GF-D8 (cell line): ENCODE measurements at regions not wholly inside any gene's neighbourhood (a gene's known extent, or its start where the extent isn't known, plus 50 kb on each side); places are given as distances from the start of the nearest gene placed in this dataset.

ENCODE experiments used
- DNase-seq: peaks from one replicate; lab custom pipeline; 2025; lab: John Stamatoyannopoulos, UW

DNA sequence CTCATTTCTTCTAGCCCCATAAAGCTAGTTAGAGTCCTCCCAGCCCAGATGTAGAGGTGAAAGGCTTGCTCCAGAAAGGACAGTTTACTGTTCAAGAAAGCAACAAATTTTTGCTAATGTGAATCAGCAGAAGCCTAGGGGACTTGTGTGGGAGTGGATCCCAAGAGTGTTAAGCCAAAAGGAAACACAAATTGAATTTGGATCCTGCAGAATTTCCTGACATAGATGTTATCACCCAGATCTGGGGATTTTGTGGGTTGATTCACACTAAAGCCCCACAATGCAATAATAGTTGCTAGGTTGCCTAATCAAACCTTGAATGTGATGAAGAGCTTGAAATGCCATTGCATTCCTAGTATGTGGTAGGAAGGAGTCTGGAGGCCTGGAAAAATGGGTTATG lies 135.2 kb upstream of the HS3ST3A1 start:
- no peak for DNase-seq

DNA sequence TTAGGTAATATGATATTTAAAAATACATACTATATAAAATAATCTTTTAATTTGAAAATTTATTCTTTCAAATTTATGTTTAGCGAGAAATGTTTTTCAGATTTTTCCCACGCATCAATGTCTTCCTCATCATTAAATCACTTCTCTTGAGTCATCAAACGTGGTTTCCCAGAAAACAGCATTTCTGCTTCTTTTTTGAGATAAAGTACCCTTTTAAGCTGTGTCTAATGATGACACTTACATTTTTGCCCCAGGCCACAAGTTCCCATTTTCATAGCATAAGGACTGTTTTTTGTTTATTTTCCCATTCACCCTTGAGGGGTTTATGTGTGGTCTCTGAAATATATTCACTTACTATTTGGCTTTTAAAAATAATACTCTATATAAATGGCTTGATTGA lies 139.0 kb upstream of the HS3ST3A1 start:
- DNase-seq = no peak

DNA sequence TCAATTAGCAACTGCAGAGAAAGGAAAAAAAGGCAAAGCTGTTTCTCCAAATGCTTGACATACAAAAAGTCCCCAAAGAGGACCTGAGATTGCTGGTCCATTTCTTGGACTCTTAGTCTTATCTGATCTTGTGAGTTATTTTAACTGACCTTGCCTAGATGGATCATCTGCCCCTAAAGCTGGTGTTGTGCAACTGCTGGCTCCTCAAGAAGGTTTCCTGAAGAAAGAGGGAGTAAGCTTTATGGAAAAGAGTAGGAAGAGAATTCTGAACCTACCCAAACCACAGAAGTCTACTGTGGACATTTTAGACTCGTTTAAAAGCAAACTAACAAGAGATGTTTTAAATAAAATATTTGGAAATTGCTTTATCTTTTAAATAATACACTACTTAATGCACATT lies 140.0 kb upstream of the HS3ST3A1 start:
- no peak for DNase-seq

DNA sequence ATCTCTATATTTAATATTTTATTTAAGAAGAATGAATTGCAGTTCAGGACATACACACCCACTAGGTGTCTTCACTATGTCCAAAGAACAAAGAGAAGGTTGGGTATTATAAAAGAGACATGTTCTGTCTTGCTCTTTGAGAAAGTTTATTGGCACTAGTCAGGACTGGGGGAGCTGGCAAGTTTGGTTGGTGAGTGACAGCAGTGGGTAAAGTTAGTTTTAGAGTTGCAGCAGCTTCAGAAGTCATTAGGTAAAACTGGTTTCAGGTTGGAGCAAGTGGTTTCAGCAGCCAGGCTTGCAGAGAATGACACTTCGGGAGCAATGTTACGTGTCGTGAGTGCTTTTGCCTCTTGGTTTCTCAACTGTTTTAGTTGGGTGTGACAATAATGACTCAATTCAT lies 142.2 kb upstream of the HS3ST3A1 start:
- DNase-seq = no peak

DNA sequence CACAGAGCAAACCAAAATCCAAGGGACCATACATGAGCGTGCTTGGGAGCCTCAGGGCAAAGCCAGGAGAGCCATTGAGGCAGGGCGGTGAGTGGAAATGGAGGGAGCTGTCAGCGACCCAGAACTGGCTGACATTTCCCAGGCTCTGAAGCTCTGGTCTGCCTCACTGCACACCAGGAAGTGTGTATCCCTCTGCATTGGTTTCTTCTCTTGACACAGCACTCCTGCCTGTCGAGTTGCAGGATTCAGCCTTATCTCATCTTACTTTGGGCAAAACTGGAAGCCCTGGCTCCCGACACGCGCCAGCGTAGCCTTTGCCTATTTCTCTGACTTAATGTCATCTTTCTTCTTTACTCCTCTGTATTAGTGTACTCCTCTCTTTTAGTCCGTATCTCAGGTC lies 144.7 kb upstream of the HS3ST3A1 start:
- no peak for DNase-seq

DNA sequence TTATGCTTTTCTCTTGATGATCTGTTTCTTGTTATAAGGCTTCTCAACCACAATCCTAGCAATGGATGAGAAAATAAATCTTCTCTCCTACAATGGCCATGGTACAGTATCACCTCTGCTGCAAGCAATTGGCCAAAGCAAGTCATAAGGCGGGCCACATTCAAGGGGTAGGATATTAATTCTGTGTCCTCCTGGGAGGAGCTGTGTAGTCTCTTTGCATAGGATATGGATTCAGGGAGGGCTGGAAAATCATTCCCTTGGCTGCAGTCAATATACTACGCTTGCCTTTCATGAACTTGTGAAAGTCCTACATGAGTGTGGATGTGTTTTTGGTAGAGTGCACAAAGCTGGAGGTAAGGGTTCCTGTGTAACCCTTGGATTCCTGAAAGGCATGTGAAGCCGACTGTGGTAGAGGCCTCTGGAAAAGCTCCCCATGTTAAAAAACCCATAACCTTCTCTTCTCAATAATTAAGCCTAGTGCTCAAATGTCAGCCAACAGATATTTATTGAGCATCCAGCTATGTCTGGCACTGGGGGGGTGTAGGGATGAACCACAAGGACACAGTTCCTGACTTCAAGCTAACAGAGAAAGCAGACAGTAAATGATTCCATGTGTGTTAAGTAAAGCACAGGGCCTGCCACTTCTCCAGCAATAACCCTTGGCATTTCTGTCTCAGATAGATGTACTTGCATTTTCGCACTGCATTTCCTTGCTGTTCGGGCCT lies 147.6 kb upstream of the HS3ST3A1 start:
- no peak for DNase-seq

DNA sequence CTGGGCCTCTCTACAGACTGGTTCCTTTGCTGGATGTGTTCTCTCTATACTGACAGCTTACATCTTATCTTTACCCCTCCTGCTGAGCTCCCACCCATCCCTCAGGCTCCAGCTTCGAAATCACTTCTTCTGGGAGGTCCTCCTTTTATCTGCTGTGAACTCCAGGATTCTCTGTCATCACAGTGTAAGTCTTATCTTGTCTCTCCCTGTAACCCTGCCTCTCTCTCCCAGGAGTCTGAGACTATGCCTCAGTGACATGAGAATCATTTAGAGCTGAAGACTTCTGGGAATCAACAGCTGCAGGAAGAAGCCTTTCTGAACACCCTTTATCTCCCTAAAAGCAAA lies 148.1 kb upstream of the HS3ST3A1 start:
- DNase-seq = no peak

DNA sequence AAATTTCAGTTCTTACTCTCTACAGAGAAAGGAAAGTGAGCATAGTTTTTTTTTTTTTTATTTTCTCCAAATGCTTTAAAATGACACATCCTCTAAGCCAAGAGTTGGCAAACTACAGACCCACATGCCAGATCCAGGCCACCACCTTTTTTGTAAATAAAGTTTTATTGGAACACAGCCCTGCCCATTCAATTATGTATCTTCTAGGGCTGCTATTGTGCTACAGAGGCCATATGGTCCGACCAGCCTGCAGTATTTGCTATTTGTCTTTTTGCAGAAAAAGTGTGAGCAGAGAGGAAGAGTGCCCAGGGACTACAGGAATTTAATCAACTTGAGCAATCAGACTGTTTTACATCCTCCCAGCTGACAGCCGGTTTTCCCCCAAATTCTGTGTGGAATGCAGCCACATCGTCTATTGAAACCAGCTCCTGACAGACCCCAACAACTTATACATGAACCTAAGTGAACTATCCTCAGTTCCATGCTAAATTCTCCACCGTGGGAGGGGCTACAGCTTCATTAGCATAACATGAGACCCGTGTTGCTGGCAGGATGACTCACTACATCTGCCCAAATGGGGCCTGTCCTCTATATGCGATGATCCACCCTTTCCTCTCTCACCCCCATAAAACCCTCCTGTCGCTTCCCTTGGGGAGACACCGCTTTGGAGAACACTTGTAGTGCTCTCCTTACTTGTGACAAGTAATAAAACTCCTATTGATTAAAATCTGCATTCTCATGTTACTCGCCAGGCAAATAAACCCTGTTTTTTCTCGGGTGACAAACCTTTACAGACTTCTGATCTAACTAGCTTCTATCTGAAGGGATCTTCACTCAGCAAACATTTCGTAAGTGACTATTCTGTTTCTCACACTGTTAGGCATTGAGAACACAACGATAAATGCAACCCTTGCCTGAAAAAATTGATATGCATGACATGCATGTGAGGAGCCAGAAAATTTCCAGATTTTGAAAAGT lies 149.4 kb upstream of the HS3ST3A1 start:
- no peak for DNase-seq

DNA sequence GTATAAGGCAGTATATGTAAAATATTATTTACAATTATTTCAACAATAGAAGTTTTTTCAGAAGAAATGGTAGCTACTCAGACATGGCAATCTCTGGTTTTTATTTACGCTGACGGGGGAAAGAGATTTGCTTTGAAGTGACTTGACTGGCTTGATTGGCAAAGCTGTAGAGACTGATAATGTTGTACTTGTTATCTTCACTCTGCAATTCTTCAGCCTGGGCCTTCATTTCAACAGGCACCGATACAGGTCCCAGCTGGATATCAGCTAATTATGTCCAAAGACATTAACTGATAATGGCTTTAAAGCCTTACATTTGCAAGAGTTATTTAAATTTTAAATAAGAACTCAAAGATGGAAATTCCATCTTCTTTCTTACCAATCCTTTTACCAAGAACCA lies 151.4 kb upstream of the HS3ST3A1 start:
- DNase-seq = no peak

DNA sequence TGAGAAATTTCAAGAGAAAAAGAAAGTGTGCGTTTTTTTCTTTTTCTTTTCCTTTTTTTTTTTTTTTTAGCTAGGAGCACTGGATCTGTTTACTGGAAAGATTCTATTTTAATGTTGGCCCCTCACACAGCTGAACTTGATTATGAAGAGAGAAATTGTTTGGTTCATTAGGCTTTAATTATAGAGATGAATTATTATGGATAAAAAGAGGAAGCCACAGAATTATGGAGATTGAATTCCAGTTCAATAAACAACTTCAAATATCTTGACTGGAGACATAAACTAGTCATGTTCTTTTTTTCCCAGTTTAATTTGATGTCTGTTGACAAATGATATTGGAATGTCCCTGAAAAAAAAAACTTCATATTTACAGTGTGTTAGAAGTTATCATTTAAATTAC lies 152.0 kb upstream of the HS3ST3A1 start:
- DNase-seq = no peak

DNA sequence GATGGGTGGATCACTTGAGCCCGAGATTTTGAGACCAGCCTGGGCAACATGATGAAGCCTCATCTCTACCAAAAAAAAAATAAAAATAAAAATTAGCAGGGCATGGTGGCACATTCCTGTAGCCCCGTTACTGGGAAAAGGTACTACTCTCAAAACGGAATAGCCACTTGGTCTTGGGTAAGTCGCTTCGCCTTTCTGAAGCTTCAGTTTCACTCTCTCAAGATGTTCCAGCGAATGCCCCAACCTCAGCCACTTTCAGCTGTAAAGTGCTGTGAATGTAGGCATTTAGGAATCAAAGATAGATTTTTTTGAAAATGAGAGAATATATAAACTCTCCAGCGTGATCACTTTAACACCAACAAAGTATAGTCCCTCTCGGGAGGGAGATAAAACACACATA lies 154.1 kb upstream of the HS3ST3A1 start:
- DNase-seq = no peak

DNA sequence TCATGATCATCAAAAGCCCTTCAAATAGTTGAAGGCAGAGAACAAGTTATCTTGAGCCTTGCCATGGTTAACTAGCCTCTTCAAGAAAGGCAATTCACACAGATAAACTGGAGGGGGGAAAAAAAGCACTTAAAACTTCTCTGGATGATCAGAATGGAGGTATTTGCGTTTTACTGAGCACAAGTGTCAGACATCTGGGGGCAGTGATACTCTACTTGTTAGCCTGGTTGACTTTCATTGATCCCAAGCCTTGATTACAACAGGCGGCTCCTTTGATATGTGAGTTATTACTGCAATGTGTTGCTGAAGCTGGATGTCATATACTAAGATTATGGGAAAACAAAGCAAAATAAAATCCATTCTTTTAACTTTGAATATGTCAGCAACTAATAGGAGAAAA lies 155.0 kb upstream of the HS3ST3A1 start:
- DNase-seq = no peak

DNA sequence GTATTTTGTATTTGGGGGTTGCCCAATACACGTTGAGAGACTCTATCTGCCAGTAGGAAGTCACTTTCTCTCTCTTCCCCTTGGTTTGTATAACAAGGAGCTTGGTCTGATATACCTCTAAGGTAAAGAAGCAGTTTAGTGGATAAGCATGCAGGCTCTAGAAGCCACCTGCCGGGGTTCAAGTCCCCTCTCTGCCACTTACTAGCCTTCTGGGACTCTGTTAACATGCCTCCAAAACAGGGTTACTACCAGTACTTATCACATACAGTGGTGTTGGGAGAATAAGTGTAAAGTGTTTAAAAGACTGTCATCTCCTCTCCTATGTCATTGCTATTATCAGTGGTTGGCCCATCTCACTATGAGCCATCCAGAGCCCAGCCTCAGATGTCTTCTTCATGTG lies 156.1 kb upstream of the HS3ST3A1 start:
- DNase-seq = no peak

DNA sequence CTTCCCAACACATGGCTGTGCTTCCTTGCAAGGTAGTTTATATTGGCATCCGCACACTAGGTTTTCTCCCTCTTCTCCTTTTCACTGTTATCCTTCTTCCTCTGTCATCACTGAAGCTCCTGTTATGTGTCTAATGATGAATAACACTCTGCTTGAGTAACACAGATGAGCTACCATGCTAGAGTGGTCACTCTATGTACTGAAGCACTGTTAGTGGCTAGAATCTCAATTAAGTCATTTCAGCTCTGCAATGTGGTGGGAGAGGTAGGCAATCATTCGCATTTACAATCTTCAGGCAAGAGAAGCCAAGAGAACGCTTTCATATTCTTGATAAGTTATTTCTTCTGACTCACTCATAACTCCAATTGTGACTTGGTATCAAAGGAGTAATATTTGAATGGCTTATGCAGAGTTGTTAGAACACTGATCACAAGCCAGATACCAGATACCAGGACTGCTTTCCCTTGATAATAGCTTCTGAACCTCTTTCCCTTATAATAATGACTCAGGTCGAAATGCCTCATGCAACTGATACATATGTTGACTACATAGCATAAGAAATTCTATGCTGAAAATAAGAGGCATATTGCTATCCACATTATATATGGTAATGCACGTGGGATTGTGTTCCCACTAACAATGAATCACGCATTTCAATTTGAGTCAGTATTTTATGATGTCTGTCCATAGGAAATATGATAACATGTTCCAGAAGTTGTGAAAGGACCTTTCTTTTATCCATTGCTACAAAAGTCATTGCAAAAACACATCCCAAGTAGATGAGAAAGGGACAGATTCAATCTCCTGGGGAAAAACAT lies 158.0 kb upstream of the HS3ST3A1 start:
- DNase-seq = no peak

DNA sequence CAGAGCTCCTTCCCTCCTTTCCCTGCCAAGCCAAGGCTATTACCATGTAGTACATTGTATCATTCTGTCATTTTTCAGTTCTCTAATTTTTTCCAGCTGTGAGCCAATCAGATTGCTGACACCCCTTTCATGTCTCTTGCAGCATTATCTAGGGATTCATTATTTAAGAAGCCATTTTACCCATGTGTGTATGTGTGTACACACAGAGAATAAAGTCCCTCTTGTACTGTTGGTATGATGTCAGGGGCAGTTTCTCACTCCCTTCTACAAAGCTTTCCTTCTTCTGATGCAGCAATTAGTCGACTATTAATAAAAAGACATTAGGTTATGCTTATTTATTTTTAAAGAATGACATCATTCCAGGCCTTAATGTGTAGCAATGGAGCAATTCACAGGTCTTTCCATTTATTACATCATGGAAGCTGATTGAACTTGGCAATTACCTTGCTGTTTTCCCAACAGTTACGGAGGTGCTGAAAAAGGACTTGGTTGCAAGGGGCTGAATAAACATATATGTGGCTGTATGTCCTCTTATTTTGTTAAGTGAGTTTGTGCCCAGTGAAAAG lies 159.4 kb upstream of the HS3ST3A1 start:
- DNase-seq = no peak

DNA sequence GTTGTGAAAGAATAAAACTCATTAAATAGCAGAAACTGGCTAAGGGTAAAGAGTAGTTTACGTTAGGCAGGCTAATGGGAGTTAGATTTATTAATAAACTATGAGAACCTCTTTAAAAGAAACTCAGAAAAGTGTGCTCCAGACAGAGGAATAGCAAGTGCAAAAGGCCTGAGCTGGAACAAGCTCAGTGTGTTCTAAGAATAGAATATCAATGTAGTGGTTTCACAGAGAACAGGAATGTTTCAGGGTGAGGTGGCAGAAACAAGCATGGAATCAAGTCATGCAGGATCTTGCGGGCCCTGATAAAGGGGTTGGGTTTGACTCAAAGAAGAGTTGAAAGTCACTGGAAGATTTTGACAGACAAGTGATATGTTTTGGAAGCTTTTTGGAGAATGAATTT lies 164.0 kb upstream of the HS3ST3A1 start:
- no peak for DNase-seq

DNA sequence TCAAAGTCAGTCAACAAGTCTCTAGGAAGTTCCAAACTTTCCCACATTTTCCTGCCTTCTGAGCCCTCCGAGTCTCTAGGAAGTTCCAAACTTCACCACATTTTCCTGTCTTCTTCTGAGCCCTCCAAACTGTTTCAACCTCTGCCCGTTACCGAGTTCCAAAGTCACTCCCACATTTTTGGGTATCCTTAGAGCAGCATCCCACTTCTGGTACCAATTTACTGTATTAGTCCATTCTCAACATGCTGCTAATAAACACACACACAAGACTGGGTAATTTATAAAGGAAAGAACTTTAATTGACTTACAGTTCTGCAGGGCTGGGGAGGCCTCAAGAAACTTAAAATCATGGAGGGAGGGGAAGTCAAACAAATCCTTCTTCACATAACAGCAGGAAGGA lies 169.0 kb upstream of the HS3ST3A1 start:
- no peak for DNase-seq

DNA sequence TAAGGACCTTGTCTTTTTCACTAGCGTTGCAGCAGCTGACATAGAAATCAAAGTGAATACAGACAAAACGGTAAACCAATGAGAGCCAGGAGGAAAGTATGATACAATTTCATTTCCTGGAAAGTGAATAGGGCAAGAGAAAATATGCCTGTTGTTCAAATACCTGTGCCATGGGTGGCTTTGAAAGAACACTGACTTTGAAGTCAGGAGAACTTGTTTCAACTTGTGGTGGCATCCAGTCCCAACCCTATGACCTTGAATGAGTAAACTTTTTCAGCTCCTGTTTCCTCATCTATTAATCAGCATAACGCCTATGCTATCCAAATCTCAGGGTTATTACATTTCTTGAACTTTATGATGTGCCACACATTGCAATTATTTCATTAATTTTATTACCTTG lies 173.7 kb upstream of the HS3ST3A1 start:
- no peak for DNase-seq

DNA sequence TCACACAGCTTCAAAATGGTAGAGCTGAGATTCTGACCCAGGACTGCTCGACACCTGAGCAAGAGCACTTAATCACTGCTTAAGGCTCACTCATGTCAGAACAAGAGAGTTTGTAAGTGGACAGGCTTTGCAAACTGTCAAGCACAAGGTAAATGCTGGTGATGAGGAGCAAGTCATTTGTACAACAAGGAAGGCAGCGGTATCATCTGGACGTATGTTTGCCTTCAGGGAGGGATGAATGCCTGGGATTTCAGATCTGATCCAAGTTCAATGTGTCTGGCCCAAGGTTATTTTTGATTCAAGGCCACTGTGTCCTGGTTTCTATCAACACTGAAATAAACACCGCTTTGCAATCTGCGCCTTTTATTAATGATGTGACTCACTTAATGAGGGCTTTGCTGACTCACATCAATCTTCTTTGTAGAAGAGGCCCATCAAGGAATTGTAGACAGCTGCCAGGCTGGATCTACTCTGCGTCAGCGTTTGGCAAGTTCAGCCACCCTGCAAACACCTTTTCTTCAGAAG lies 174.4 kb upstream of the HS3ST3A1 start:
- no peak for DNase-seq

DNA sequence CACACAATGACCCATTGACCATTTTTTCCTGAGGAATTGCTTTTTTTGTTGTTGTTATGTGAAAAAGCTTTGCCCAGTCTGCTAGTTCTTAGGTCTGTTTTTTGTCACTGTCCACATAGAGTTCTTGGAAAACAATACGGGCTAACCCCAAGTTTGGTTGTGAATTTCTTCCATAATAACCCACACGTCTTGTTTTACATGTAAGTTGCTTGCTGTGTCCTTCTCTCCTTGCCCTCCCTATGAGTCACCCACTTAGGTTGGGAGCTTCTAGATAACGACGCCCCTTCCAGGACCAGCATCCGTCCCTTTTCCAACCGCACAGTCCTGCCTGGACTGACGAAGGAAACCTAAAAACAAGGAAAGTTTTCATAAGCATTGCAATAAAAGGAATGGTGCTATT lies 175.3 kb upstream of the HS3ST3A1 start:
- DNase-seq = no peak

DNA sequence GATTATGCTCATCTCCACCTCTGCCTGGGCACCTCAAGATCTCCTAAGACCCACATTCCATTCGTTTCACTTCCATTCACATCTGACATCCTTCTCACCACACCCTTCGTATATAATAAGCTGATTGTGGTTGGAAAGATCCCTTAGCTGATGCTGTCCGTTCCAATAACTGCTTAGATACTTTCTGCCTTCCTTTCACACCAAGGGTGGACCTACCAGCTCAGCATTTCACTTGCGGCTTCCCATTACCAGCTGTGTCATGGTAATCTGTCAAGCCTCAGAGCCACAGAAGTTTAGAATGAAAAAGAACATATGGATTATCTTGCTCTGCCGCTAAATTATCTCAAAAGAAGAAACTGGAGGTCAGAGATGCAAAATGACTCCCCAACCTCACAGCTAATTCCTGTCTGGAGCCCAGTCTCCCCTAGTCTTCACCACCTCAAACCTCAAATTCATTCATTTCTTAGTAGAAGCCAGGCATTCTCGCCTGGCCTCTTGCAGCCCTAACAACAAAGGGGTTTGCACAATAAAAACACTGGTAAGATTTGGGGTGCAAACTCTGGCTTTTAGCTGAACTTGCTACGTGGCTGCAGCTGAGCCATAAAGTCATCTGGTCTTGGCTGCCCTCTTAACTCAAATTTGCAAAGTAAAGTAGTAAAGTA lies 182.8 kb upstream of the HS3ST3A1 start:
- no peak for DNase-seq
